ENCODE measurements at regions not wholly inside any gene's neighbourhood (a gene's known extent, or its start where the extent isn't known, plus 50 kb on each side); places are given as distances from the start of the nearest gene placed in this dataset.

- H4K8ac ChIP-seq (ENCODE audit: extremely low read depth, insufficient read depth, low read length) = no peak overlapping the region
- no peak overlapping the region for H3K9ac ChIP-seq (replicated peaks in 1 of 4; ENCODE audit: extremely low read depth in 1 of 4, low read depth in 3 of 4, low read length in 3 of 4)
- H3K14ac ChIP-seq (ENCODE audit: insufficient read length) = no peak overlapping the region
- H3K79me1 ChIP-seq (ENCODE audit: low read depth, low read length) = no peaks in the 10 kb centered on the region
- H3K23ac ChIP-seq (ENCODE audit: insufficient read length) = no peak overlapping the region
- no peak overlapping the region for H2AK5ac ChIP-seq (ENCODE audit: low read depth, low read length)
- no peak overlapping the region for H2BK15ac ChIP-seq (ENCODE audit: low read length)
- H3K4me1 ChIP-seq (replicated peaks in 1 of 4; ENCODE audit: control insufficient read depth in 3 of 4, insufficient read depth in 4 of 4, low read length in 3 of 4) = no peaks in the 10 kb centered on the region
- no peak for DNase-seq (ENCODE audit: low read depth in 1 of 2, low spot score in 2 of 2)
- no peaks in the 10 kb centered on the region for H3K27me3 ChIP-seq (replicated peaks in 1 of 4; ENCODE audit: control insufficient read depth in 3 of 4, extremely low read depth in 1 of 4, insufficient read depth in 3 of 4, low read length in 3 of 4)
- no peak for FAIRE-seq
- CTCF ChIA-PET (ENCODE audit: partially characterized antibody) = interaction anchor here (1.4 kb wide), 1 partner anchor 15 kb away, joined by 4 read pairs; no protein-coding TSS in a partner anchor
- H3K9me3 ChIP-seq (ENCODE audit: insufficient read depth in 2 of 2, low read depth in 1 of 2, low read length in 1 of 2) = 0 out of 4 replicates have a peak, but pooled peaks cover 0 to 4% of the 10 kb centered on the region in 2 experiments
- H3K79me2 ChIP-seq (ENCODE audit: control insufficient read depth in 1 of 2, insufficient read depth in 2 of 2, low read length in 2 of 2) = no peaks in the 10 kb centered on the region
- H3K56ac ChIP-seq (replicated peaks; ENCODE audit: insufficient read length, low read depth, low read length) = no peak overlapping the region
- POLR2A ChIA-PET (ENCODE audit: partially characterized antibody) = no interaction called here
- no peak overlapping the region for H2AFZ ChIP-seq (ENCODE audit: low read length)
- H4K91ac ChIP-seq (replicated peaks; ENCODE audit: insufficient read length, low read length) = no peak overlapping the region
- H3K27ac ChIP-seq (ENCODE audit: low read depth, low read length) = no peak overlapping the region
- H3K4me3 ChIP-seq (ENCODE audit: extremely low read depth in 1 of 4, insufficient read depth in 2 of 4, low read depth in 3 of 4, low read length in 4 of 4) = no peak overlapping the region
- H3K18ac ChIP-seq (ENCODE audit: extremely low read depth, low read length) = no peak overlapping the region
- no peaks in the 10 kb centered on the region for H3K23me2 ChIP-seq (ENCODE audit: low read depth, low read length)
- H3K36me3 ChIP-seq (ENCODE audit: control insufficient read depth in 2 of 4, insufficient read depth in 4 of 4, low read length in 3 of 4) = no peaks in the 10 kb centered on the region
- H2BK5ac ChIP-seq (ENCODE audit: low read depth, low read length) = no peak overlapping the region
- WGBS, 2 experiments (ENCODE audit: extremely low coverage in 1 of 2, insufficient coverage in 1 of 2, insufficient read length in 1 of 2, insufficient replicate concordance in 2 of 2, low coverage in 1 of 2, low lambda C conversion rate in 2 of 2, missing lambda C conversion rate in 1 of 2) = 87% methylated on average over 2 of the region's 2 CpGs; no CpG with 5 or more reads in 1 of the 2 experiments
- H3K4me2 ChIP-seq (ENCODE audit: insufficient read depth in 1 of 2, low read depth in 2 of 2, low read length in 2 of 2) = no peak overlapping the region
- H3K4ac ChIP-seq (replicated peaks; ENCODE audit: insufficient read length, low read depth, low read length) = no peak overlapping the region
- H2BK120ac ChIP-seq (replicated peaks; ENCODE audit: low read depth, low read length) = no peak overlapping the region
- no peak overlapping the region for H4K5ac ChIP-seq (ENCODE audit: insufficient read length, low read depth, low read length)
- H4K20me1 ChIP-seq (replicated peaks in 1 of 2; ENCODE audit: control insufficient read depth in 1 of 2, insufficient read depth in 2 of 2, low read length in 2 of 2) = no peaks in the 10 kb centered on the region
- no peak overlapping the region for H2BK20ac ChIP-seq (ENCODE audit: low read length)
- no peak overlapping the region for H2BK12ac ChIP-seq (ENCODE audit: low read depth, low read length)
- TF ChIP-seq EP300 (IDR thresholded peaks at IDR 0.05; ENCODE audit: borderline replicate concordance in 1 of 2, low read depth in 2 of 2, low read length in 2 of 2) = no peak
- no peak for TF ChIP-seq MAX (IDR thresholded peaks at IDR 0.05)
- no peak for TF ChIP-seq KDM5A (IDR thresholded peaks at IDR 0.05; ENCODE audit: low read length)
- no peak for TF ChIP-seq CHD1 (IDR thresholded peaks at IDR 0.05; ENCODE audit: low read depth, low read length)
- no peak for TF ChIP-seq YY1 (IDR thresholded peaks at IDR 0.05; ENCODE audit: low read depth, low read length)
- TF ChIP-seq RNF2 (IDR thresholded peaks at IDR 0.05; ENCODE audit: borderline replicate concordance, low read depth, low read length, missing control alignments, poor library complexity, severe bottlenecking) = no peak
- no peak for TF ChIP-seq SUZ12 (IDR thresholded peaks at IDR 0.05; ENCODE audit: low read length)
- TF ChIP-seq SP2 (IDR thresholded peaks at IDR 0.05; ENCODE audit: low read length) = no peak
- TF ChIP-seq CBX5 (IDR thresholded peaks at IDR 0.05; ENCODE audit: low read depth, low read length) = no peak
- no peak for TF ChIP-seq BRCA1 (IDR thresholded peaks at IDR 0.05; ENCODE audit: low read depth, low read length)
Observed at GRCh38 chr2:103327966-103328365, 566.1 kb downstream of the TMEM182 start.
